Peyer's patch (tissue), 4 donors: ENCODE measurements at regions not wholly inside any gene's neighbourhood (a gene's known extent, or its start where the extent isn't known, plus 50 kb on each side); places are given as distances from the start of the nearest gene placed in this dataset.

Source experiments
- DNase-seq, 3 donors: peaks; one replicate each; pipeline ENCODE4 v3.0.0-alpha.2; 2017 to 2019
- H3K27ac ChIP-seq, 4 donors: fragments of 200-600 bp; sonication (generic); one replicate each; pipeline ENCODE4 v1.5.1; 2016 to 2019
- H3K27me3 ChIP-seq, 2 donors: fragments of 200-600 bp; sonication (generic); one replicate each; pipeline ENCODE4 v1.5.1; 2019
- H3K36me3 ChIP-seq, 3 donors: fragments of 200-600 bp; sonication (generic); one replicate each; pipeline ENCODE4 v1.5.1; 2016 to 2019
- H3K4me1 ChIP-seq, 4 donors: fragments of 200-600 bp; sonication (generic); one replicate each; pipeline ENCODE4 v1.5.1; 2016 to 2019
- H3K4me3 ChIP-seq, 4 donors: fragments of 200-600 bp; sonication (generic); 1 replicate in 3 of 4; 2 replicates in 1 of 4; pipeline ENCODE4 v1.5.1; 2016 to 2019; ENCODE audit warnings: mild to moderate bottlenecking in 1 of 4
- H3K9me3 ChIP-seq, 4 donors: fragments of 200-600 bp; sonication (generic); one replicate each; pipeline ENCODE4 v1.5.1; 2016 to 2019; ENCODE audit warnings: mild to moderate bottlenecking in 1 of 4
- POLR2A ChIP-seq, 2 donors: fragments of 450-650 bp; IDR thresholded peaks; one replicate each; pipeline ENCODE4 v1.5.1; 2017; ENCODE audit warnings: antibody characterized with exemption in 2 of 2, mild to moderate bottlenecking in 2 of 2, moderate library complexity in 2 of 2
- TF ChIP-seq, protein P1 (sequence below), 6 experiments: fragments of 450-650 bp in 4 of 6; fragments of 200-600 bp in 2 of 6; sonication (generic) in 1 of 6; IDR thresholded peaks; one replicate each; pipeline ENCODE4 v1.5.1; 2017 to 2019; ENCODE audit warnings: antibody characterized with exemption in 6 of 6, mild to moderate bottlenecking in 3 of 6, moderate library complexity in 1 of 6

DNA sequence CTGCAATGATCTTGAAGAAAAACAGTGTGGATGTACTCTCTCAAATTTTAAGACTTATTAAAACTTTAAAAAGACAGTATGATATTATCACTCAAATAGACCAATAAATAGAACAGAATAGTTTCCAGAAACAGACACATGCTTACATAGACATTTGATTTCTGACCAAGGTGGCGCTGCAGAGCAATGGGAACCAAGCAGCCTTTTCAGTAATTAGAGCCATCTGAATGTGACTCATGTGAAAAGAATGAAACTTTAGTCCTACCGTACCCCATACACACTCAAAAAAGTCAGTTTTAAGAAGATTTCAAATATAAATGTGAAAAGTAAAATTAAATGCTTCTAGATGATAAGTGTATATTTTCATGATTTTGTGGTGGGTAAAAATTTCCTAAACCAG, 74.2 kb upstream of the MS4A8 start:
- no peak overlapping the region for H3K4me3 ChIP-seq
- H3K4me1 ChIP-seq: no peaks in the 10 kb centered on the region
- no peak for TF ChIP-seq POLR2A (IDR thresholded peaks at IDR 0.05)
- TF ChIP-seq, protein P1, sequence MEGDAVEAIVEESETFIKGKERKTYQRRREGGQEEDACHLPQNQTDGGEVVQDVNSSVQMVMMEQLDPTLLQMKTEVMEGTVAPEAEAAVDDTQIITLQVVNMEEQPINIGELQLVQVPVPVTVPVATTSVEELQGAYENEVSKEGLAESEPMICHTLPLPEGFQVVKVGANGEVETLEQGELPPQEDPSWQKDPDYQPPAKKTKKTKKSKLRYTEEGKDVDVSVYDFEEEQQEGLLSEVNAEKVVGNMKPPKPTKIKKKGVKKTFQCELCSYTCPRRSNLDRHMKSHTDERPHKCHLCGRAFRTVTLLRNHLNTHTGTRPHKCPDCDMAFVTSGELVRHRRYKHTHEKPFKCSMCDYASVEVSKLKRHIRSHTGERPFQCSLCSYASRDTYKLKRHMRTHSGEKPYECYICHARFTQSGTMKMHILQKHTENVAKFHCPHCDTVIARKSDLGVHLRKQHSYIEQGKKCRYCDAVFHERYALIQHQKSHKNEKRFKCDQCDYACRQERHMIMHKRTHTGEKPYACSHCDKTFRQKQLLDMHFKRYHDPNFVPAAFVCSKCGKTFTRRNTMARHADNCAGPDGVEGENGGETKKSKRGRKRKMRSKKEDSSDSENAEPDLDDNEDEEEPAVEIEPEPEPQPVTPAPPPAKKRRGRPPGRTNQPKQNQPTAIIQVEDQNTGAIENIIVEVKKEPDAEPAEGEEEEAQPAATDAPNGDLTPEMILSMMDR (IDR thresholded peaks at IDR 0.05): peak in 2 of 6 experiments; percentile 17 to 18
- H3K27ac ChIP-seq: no peak overlapping the region
- H3K27me3 ChIP-seq: no peaks in the 10 kb centered on the region
- H3K36me3 ChIP-seq: no peaks in the 10 kb centered on the region
- peak in 1 of 3 donors; percentile 47 for DNase-seq
- no peaks in the 10 kb centered on the region for H3K9me3 ChIP-seq

DNA sequence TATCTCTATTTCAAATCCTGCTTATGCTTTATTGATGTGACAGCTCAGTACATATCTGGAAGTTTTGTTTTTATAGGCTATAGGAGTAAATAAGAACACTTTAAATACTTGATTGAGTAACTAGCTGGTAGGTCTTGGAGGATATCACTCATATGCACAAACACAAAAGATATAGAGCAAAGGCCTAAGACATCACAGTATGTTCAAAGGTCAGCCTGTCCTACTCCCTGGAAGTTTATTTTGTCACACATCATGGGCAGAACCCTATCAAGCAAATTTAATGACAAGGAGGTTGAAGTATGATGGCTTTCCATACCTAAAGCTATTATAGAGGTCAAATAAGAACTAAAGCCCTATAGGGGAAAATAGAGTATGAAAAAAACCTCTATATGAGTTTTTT, 70.0 kb upstream of the MS4A8 start:
- no peaks in the 10 kb centered on the region for H3K4me1 ChIP-seq
- no peak overlapping the region for H3K27ac ChIP-seq
- no peak for DNase-seq
- no peak for TF ChIP-seq POLR2A (IDR thresholded peaks at IDR 0.05)
- TF ChIP-seq, protein P1 (IDR thresholded peaks at IDR 0.05): no peak
- H3K4me3 ChIP-seq: no peak overlapping the region
- H3K9me3 ChIP-seq: no peaks in the 10 kb centered on the region
- H3K36me3 ChIP-seq: no peaks in the 10 kb centered on the region
- no peaks in the 10 kb centered on the region for H3K27me3 ChIP-seq

DNA sequence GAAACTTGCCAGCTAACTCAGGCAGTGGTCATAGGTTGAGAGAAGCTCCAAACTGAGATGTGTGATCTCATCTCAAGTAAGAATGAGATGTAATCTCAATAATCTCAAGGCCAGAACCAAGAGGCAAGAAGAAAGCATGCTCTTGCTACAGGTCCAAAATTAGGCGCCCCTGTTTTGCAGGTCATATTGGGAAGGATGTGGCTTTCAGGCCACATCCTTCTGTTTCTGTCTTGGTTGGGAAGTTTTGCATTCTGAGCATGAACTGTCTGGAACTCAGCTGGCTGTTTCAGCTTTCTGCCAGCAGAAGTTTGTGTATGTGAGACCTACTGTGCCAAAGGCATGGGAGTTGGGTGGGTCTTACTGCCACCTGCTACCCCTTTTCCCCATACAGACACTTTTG, 67.5 kb upstream of the MS4A8 start:
- Histone ChIP-seq H3K27ac (no peak overlapping the region), H3K4me3 (no peak overlapping the region), H3K36me3 (no peaks in the 10 kb centered on the region), H3K4me1 (no peaks in the 10 kb centered on the region), H3K9me3 (no peaks in the 10 kb centered on the region), H3K27me3 (no peaks in the 10 kb centered on the region)
- no peak for DNase-seq
- TF ChIP-seq, protein P1 (IDR thresholded peaks at IDR 0.05): no peak

DNA sequence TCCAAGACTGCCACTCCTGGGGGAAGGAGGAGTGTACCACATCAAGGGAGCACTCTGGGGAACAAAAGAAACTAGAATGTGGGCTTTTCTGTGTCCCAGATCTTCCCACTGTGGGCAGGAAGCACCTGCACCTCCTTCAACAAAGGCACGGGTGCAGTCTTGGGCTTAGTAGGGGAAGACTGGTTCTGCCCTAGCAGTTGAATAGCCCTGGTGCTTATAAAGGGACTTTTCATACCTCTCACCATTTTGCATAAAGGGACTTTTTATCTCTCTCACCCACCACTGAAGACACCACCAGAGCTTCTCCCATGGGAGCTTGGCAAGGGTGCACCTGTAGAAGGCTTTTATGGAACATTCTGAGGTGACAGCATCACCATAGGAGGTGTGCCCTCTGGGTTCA, 65.8 kb upstream of the MS4A8 start:
- no peak overlapping the region for H3K27ac ChIP-seq
- no peaks in the 10 kb centered on the region for H3K9me3 ChIP-seq
- no peaks in the 10 kb centered on the region for H3K27me3 ChIP-seq
- no peaks in the 10 kb centered on the region for H3K4me1 ChIP-seq
- DNase-seq: no peak
- TF ChIP-seq, protein P1 (IDR thresholded peaks at IDR 0.05): no peak
- no peak for TF ChIP-seq POLR2A (IDR thresholded peaks at IDR 0.05)
- H3K4me3 ChIP-seq: no peak overlapping the region
- no peaks in the 10 kb centered on the region for H3K36me3 ChIP-seq

DNA sequence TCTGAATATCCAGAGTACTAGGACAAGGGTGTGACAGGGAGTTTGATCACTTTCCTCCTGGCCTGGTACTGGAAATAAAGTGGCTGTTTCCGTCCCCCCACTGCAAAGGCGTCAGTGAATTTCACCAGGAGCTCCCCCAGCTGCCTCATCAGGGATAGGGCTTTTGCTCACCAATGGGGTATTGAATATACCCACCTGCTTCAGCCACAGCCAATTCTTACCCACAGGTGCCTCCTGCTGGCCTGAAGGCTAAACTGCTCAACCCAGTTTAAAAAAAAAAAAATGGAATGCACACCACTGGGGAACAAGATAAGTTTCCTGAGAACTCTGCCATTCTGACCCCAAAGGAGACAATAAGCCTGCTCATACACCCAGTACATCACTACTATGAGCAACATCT, 65.3 kb upstream of the MS4A8 start:
- Histone ChIP-seq H3K4me3 (no peak overlapping the region), H3K9me3 (no peaks in the 10 kb centered on the region), H3K4me1 (no peaks in the 10 kb centered on the region), H3K27ac (no peak overlapping the region), H3K36me3 (no peaks in the 10 kb centered on the region), H3K27me3 (no peaks in the 10 kb centered on the region)
- TF ChIP-seq POLR2A (IDR thresholded peaks at IDR 0.05): no peak
- TF ChIP-seq, protein P1 (IDR thresholded peaks at IDR 0.05): peak in 3 of 6 experiments; percentile 11 to 29 (median 24)
- DNase-seq: no peak

DNA sequence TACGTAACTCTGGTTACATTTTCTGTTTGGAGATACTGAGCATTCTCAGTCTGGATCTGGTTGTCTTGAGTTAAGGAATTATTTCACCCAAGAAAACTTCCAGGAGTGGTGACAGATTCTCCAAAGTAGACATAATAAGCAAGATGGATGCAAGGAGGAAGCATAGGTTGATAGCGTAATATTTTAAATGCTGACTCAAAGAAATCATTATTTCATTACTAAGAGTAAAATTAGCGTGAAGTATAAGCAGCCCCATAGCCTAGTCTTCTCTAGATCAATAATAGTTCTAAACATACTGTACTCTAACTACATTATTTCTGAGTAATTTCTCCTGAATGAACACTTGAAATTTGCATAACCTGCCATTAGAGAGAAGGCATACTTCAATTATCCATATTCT, 57.5 kb upstream of the MS4A8 start:
- H3K27ac ChIP-seq: no peak overlapping the region
- H3K36me3 ChIP-seq: no peaks in the 10 kb centered on the region
- no peaks in the 10 kb centered on the region for H3K27me3 ChIP-seq
- H3K4me1 ChIP-seq: no peaks in the 10 kb centered on the region
- no peak for DNase-seq
- TF ChIP-seq, protein P1 (IDR thresholded peaks at IDR 0.05): no peak
- no peak for TF ChIP-seq POLR2A (IDR thresholded peaks at IDR 0.05)
- no peaks in the 10 kb centered on the region for H3K9me3 ChIP-seq
- H3K4me3 ChIP-seq: no peak overlapping the region
